ENCODE measurements at regions not wholly inside any gene's neighbourhood (a gene's known extent, or its start where the extent isn't known, plus 50 kb on each side); places are given as distances from the start of the nearest gene placed in this dataset.
"Not testable (repeated sequence)": the region's sequence is repeated elsewhere in the genome, so short reads cannot be mapped to it uniquely, and the experiment has no call there.

DNA sequence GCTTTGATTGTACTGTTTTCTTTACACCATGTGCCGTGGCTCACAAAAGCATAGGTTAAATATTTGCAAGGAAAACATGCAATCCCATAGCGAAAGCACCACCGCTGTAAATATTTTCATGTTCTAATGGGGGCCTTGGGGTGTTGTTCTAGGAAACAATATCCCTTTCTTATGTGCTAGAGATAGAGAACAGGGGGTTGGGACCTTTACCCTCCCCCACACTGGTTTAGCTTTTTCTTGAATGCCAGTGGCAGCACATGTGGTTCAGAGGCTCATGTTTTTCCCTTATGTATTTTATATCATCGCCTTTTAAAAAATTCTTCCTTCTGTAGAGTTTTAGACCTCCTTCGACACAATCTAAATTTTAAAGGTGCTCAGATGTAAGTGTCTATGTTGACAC is 422.6 kb upstream of the TENM3 start:
- no peak for DNase-seq (ENCODE audit: extremely low read depth in 1 of 2, low read depth in 1 of 2)

DNA sequence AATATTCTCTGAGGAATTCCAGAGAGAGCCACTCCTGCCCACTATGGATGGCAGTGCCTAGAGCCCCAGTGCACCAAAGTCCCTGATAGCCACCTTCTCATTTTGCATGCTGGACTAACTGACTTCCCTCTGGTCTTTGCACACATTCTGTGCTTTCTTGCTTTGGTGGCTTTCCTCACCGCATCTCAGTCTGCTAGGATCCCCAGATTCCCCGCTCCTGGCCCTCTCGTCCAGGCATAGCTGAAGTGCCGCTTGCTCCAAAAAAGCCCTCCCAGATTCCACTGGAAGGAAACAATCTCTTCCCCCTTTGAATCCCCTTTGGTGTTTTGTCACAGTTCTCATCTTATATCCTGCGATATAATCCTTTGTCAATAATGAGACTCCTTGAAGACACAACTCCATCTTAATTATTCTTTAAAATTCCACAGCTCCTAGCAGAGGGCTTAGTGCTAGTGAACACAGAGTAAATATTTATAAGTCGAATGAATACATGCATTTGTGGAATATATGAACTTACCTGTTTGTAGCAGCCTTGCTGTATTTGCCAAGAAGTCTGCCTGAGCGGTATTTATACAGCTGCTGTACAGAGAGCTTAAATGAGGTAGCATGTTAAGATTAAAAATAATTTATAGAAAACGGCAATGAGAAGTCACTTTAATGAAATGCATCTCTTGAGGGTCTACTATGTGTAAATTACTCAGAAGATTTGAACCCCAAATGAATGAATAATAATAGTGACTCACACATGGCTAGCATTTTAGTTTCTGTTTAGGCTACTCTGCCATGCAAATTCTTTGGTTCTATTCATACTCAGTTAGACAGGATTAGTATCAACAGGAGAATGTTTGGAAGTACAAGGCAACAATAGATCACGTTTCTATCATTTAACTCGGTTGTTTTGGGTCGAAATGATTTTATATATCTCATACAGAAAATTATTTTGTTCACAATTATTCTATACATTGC is 421.9 kb upstream of the TENM3 start:
- no peak for DNase-seq (ENCODE audit: extremely low read depth in 1 of 2, low read depth in 1 of 2)

DNA sequence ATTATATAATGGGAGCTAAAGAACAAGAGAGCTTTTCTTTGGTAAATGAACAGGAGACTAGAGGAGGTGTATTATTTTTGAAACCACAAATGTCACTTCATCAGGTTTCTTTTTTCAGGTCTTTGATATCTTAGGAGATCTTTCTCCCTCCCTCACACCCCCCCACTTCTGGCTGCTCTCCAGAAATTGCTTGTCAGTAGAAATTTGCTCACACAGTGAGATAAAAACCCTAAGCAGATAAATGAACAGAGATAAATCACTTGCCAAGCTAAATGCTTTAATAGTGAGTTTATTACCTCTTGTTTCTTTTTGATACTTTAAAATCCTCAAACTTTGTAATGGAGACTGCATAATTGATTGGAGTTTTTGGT is 421.2 kb upstream of the TENM3 start:
- no peak for DNase-seq (ENCODE audit: extremely low read depth in 1 of 2, low read depth in 1 of 2)

DNA sequence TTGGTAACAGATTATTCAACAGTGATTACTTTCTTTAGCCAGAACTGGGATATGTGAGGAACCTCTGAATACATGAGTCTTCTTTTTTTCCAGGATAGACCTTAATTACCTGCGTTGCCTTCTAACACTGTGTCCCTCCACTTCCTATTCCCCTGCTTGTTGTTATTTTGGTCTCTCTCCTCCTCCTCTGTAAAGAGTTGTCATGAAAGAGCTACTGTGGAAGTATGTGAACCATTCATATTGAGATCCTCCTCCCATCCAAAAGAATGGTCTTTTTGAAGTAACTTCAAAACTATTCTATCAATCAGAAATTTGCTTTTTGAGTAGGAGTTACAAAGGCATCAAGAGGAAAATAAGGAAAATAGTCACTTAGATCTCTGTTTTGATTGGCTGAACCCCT is 420.0 kb upstream of the TENM3 start:
- DNase-seq (ENCODE audit: extremely low read depth in 1 of 2, low read depth in 1 of 2), result no peak

- DNase-seq (ENCODE audit: extremely low read depth in 1 of 2, low read depth in 1 of 2), result no peak
Measured at GRCh38 chr4:181823645-181824044, 419.6 kb upstream of the TENM3 start.

- DNase-seq (ENCODE audit: extremely low read depth in 1 of 2, low read depth in 1 of 2), result no peak
Measured at GRCh38 chr4:181825564-181825963, 417.6 kb upstream of the TENM3 start.

- no peak for DNase-seq (ENCODE audit: extremely low read depth in 1 of 2, low read depth in 1 of 2)
Measured at GRCh38 chr4:181827246-181827645, 416.0 kb upstream of the TENM3 start.

DNA sequence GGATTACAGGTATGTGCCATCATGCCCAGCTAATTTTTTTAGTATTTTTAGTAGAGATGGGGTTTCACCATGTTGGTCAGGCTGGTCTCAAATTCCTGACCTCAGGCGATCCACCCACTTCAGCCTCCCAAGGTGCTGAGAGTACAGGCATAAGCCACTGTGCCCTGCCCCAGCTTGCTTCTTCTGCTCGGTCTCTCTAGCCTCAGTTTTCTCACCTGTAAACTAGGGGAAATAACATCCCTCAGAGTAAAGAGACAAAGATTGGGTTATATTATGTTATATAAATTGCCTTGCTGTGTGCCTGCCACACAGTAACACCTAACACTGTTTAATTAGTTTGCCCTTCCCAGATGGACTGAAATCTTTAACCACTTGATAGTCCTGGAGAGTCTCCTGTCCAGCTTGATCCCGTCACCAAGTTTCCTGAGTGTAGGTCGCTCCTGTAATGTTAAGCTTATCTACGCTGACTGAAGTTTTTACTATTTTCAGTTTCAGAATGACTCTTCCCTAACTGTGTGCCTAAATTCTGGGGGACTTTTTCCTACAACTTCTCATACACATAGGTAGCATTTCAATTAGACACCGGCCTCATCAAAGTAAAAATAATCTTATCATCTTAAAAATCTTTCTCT is 412.7 kb upstream of the TENM3 start:
- DNase-seq (ENCODE audit: extremely low read depth in 1 of 2, low read depth in 1 of 2), result no peak

DNA sequence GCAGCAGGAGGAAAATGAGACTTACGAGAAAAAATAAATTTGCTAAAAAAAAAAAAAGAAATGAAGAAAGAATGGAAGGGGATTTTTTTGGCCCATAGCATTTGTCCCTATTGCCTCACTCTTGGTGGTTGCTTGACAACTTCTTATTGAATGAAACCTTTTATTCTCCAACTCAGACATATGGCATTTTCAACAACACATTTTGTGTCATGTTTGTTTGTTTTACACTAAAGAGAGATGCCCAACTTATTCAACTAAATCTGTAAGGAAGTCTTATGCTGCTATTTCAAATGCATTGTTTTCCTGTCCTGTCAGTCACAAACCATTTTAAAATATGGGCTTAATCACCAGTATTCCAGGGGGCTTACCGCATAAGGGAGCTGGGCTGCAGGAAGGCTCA is 409.1 kb upstream of the TENM3 start:
- no peak for DNase-seq (ENCODE audit: extremely low read depth in 1 of 2, low read depth in 1 of 2)

GRCh38 chr4:181835348-181835747 is 407.9 kb upstream of the TENM3 start:
- DNase-seq (ENCODE audit: extremely low read depth in 1 of 2, low read depth in 1 of 2), result no peak

DNA sequence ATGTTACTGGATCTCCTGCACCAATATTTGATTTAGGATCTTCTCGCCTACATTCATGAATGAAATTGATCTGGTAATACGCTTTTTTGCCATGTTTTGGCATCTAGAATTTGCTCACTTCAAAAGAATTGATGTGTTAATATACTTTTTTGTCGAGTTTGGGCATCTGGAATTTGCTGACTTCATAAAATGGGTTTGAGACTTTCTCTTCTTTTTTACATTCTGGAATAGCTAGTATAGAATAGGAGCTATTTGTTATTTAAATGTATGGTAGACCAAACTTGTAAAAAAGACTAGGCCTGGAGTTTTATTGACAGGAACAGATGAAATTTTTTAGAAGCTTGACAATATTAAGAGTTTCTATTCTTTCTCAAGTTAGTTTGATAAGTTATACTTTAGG is 404.9 kb upstream of the TENM3 start:
- no peak for DNase-seq (ENCODE audit: extremely low read depth in 1 of 2, low read depth in 1 of 2)

- not testable (repeated sequence) for DNase-seq (ENCODE audit: extremely low read depth in 1 of 2, low read depth in 1 of 2)
Measured at GRCh38 chr4:181843797-181844196, 399.4 kb upstream of the TENM3 start.

DNA sequence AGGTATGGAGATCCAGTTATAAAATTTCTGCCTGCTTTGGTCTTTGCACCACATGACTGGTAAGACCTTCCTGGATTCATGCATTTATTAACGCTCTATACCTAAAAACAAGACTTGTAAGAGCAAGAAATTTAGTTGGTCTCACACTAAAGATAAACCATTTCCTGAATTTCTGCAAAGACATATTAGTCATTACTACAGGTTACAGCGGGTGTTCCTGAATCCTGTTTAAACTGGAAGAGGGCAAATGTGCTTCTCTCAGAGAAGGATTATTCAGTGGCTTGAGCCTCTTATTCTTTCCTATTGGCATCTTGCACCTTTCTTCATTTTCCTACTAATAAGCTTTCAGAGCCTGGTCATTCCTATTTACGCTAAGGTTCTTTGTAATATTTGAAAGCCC is 397.6 kb upstream of the TENM3 start:
- DNase-seq (ENCODE audit: extremely low read depth in 1 of 2, low read depth in 1 of 2), result no peak

DNA sequence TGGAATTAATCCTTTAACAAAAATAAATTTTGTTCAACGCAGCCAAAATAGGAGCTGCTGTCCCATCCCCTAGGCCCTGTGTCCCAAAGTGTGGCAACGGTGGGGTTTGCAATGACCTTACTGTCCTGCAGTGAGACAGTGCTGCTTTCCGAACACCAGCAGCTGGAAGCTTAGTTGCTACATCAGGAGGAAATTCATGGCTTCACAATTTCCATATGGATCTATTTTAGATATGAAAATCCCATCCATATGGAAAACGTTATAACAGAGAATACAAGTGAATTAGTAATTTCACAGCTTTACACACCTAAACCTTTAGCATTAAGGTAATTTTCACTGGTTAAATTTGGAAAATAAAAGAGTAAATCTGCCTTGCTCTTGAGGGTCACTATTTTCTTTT is 396.3 kb upstream of the TENM3 start:
- no peak for DNase-seq (ENCODE audit: extremely low read depth in 1 of 2, low read depth in 1 of 2)

DNA sequence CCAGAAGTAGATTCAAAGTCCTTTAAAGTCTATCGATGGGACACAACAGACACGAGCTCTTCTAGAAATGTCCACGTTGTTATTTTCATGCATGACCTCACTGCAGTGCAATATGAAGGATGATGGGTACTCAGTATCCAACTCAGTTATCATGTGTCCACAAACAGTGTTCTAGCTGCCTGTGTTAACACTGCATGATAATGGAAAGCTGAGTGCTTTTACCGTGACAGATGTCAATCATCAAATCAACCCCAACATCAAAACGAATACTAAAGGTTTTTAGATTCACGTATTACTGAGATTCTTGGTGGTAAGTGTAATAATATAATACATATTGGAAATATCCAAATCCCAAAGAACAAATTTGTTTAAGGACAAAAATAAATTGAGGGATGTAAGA is 394.8 kb upstream of the TENM3 start:
- no peak for DNase-seq (ENCODE audit: extremely low read depth in 1 of 2, low read depth in 1 of 2)

DNA sequence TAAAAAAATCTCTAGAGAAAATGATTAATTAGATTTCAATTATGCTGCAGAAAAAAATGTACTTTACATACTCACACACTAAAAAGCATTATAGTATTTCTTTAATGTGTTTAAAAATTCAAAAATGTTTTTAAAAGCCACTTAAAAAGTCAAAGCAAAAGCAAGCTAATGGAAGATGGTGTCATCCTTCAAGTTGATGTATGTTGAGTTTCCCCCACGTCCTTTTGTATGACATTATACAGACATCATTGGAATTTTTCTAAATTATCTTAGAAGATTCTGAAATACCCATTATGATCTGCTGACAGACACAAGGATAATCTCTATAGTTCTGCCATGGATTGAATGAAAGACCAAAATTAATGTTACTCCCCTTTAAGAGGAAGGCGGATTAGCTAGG is 393.7 kb upstream of the TENM3 start:
- DNase-seq (ENCODE audit: extremely low read depth in 1 of 2, low read depth in 1 of 2), result no peak

- DNase-seq (ENCODE audit: extremely low read depth in 1 of 2, low read depth in 1 of 2), result no peak
Measured at GRCh38 chr4:181853881-181854511, 389.2 kb upstream of the TENM3 start.

- DNase-seq (ENCODE audit: extremely low read depth in 1 of 2, low read depth in 1 of 2), result no peak
Measured at GRCh38 chr4:181855307-181855706, 387.9 kb upstream of the TENM3 start.

- not testable (repeated sequence) for DNase-seq (ENCODE audit: extremely low read depth in 1 of 2, low read depth in 1 of 2)
Measured at GRCh38 chr4:181857471-181857870, 385.7 kb upstream of the TENM3 start.

DNA sequence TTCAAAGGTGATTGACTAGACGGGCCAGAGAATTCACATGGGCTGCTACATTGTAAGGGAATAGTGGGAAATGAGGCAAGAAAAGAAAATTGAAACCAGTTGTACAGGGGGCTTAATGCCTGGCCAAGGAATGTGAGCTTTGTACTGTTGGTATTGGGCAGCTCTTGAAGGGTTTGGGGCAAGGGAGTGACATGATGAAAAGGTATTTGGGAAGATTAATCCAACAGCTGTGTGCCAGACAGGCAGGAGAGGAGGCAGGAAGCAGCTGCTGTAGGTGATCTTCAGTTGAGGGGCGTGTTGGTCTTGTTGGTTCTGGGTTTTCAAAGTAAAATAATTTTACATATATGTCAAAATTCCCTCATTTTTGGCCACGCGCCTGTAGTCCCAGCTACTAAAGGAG is 384.5 kb upstream of the TENM3 start:
- DNase-seq (ENCODE audit: extremely low read depth in 1 of 2, low read depth in 1 of 2), result no peak

DNA sequence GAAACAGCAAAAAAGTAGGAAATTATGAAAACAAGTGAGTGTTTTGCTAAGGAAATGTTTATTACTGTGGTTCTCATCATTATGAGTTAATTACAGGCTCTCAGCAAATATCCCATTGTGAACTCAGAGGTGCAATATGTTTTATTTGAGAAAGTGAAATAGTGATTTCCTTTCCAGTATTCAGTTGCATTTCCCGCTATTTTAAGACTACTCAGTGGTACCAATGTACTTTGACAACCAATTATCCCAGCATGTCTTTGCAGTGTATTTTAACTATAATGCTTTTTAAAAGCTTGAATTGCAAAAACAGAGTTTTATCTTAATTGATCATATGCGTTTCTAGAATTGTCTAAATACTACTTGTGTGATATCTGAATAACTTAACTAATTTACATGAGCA is 383.8 kb upstream of the TENM3 start:
- DNase-seq (ENCODE audit: extremely low read depth in 1 of 2, low read depth in 1 of 2), result no peak

GRCh38 chr4:181860157-181860556 is 383.0 kb upstream of the TENM3 start:
- DNase-seq (ENCODE audit: extremely low read depth in 1 of 2, low read depth in 1 of 2), result no peak
